HepG2 (cell line): ENCODE measurements at regions not wholly inside any gene's neighbourhood (a gene's known extent, or its start where the extent isn't known, plus 50 kb on each side); places are given as distances from the start of the nearest gene placed in this dataset.

Experiments used
- ATAC-seq: fragments of 200-7000 bp; cut with Tn5 transposase; 3 replicates; pipeline ENCODE4 v1.9.1; 2020; ENCODE audit warnings: mild to moderate bottlenecking, moderate library complexity
- BruUV-seq: library from RNA; stranded (reverse); fragments of 400-500 nt; replicated peaks from 2 replicates; lab custom pipeline; 2021; lab: Mats Ljungman, UMichigan
- CTCF ChIA-PET: fragments of 300-600 bp; formaldehyde crosslinking; extraction: SDS; loops from one replicate; lab custom pipeline; 2021; ENCODE audit warnings: low total read pairs, inconsistent platforms, low intra/inter-chr PET ratio; lab: Yijun Ruan, JAX
- POLR2A ChIA-PET: fragments of 350-600 bp; sonication (Branson Sonifier 250); formaldehyde crosslinking; loops from one replicate; lab custom pipeline; 2020; ENCODE audit warnings: antibody characterized with exemption, inconsistent platforms; lab: Yijun Ruan, JAX
- DNase-seq: peaks from one replicate; pipeline ENCODE4 v3.0.0-alpha.2; 2015; ENCODE audit warnings: low spot score
- FAIRE-seq: peaks from 3 replicates; lab custom pipeline; 2011; peaks lifted over from hg19 to GRCh38; lab: Jason Lieb, UNC
- H2AFZ ChIP-seq: one replicate; pipeline ENCODE4 v1.6.1; 2011; ENCODE audit warnings: low read length, inconsistent platforms
- H3K27ac ChIP-seq: fragments of 300-600 bp; 3 replicates; pipeline ENCODE4 v1.8.0; 2011; ENCODE audit warnings: mixed run types, mild to moderate bottlenecking, mixed read lengths, low read length, inconsistent platforms; ENCODE audit not compliant: insufficient read depth; ENCODE audit errors: extremely low read length
- H3K27me3 ChIP-seq, 2 experiments: fragments of 200-600 bp in 1 of 2; 2 replicates in 1 of 2; 3 replicates in 1 of 2; pipeline versions ENCODE4 v1.6.0 to v1.8.0; 2011; ENCODE audit warnings: low read length in 2 of 2, mild to moderate bottlenecking in 2 of 2, moderate library complexity in 2 of 2, inconsistent platforms in 1 of 2; ENCODE audit not compliant: insufficient read depth in 2 of 2, control insufficient read depth in 1 of 2
- H3K36me3 ChIP-seq, 2 experiments: fragments of 200-600 bp in 1 of 2; replicated peaks in 1 of 2; 2 replicates in 1 of 2; 3 replicates in 1 of 2; pipeline versions ENCODE4 v1.5.1 to v1.8.0; 2011; ENCODE audit warnings: low read length in 2 of 2, inconsistent platforms in 1 of 2; ENCODE audit not compliant: insufficient read depth in 2 of 2, control insufficient read depth in 1 of 2
- H3K4me1 ChIP-seq: 2 replicates; pipeline ENCODE4 v1.5.1; 2012; ENCODE audit warnings: low read length, inconsistent platforms; ENCODE audit not compliant: insufficient read depth
- H3K4me2 ChIP-seq: 2 replicates; pipeline ENCODE4 v1.6.0; 2011; ENCODE audit warnings: low read depth, low read length, inconsistent platforms
- H3K4me3 ChIP-seq, 3 experiments: fragments of 200-600 bp in 1 of 3; sonication (generic), shearing (Covaris generic) in 1 of 3; replicated peaks in 1 of 3; 2 replicates each; pipeline ENCODE4 v1.5.1; 2011 to 2016; ENCODE audit warnings: low read length in 3 of 3, inconsistent platforms in 2 of 3, low read depth in 2 of 3, mild to moderate bottlenecking in 2 of 3, control low read depth in 1 of 3, mixed read lengths in 1 of 3; ENCODE audit not compliant: insufficient read depth in 1 of 3
- H3K79me2 ChIP-seq: one replicate; pipeline ENCODE4 v1.6.1; 2011; ENCODE audit warnings: low read length, inconsistent platforms; ENCODE audit not compliant: insufficient read depth
- H3K9ac ChIP-seq: 2 replicates; pipeline ENCODE4 v1.6.0; 2011; ENCODE audit warnings: mild to moderate bottlenecking, low read depth, low read length, inconsistent platforms; ENCODE audit not compliant: insufficient read depth
- H3K9me3 ChIP-seq: 2 replicates; pipeline ENCODE4 v1.5.1; 2012; ENCODE audit warnings: mild to moderate bottlenecking, low read length
- H4K20me1 ChIP-seq: 2 replicates; pipeline ENCODE4 v1.6.0; 2011; ENCODE audit warnings: inconsistent platforms, mild to moderate bottlenecking, low read length, moderate library complexity; ENCODE audit not compliant: insufficient read depth
- NCOA5 ChIP-seq: sonication (generic); formaldehyde crosslinking; IDR thresholded peaks from 2 replicates; pipeline ENCODE4 v1.4.0; 2020; ENCODE audit warnings: missing genetic modification reagents
- SIX4 ChIP-seq: sonication (generic); formaldehyde crosslinking; IDR thresholded peaks from 2 replicates; pipeline ENCODE4 v1.4.0; 2020; ENCODE audit warnings: missing genetic modification reagents
- SNRNP70 ChIP-seq: fragments of 200-400 bp; formaldehyde crosslinking; IDR thresholded peaks from 2 replicates; pipeline ENCODE4 v1.6.1; 2017; ENCODE audit warnings: mild to moderate bottlenecking, low read depth, low read length, moderate library complexity
- TARDBP ChIP-seq: sonication (generic); formaldehyde crosslinking; IDR thresholded peaks from 2 replicates; pipeline ENCODE4 v1.8.0; 2022; ENCODE audit warnings: mild to moderate bottlenecking, missing genetic modification reagents
- WGBS: methylation state at CpG from one replicate; pipeline ENCODE4 v1.1.6; 2017; ENCODE audit warnings: low lambda C conversion rate; 5-methylcytosine and 5-hydroxymethylcytosine counted together
- in situ Hi-C: cut with HindIII; loops from 2 replicates; pipeline ENCODE4 v1.10.0; 2017; ENCODE audit warnings: low pct_unique_long_range_greater_than_20kb; ENCODE audit not compliant: extremely low pct_ligation_motif_present
- intact Hi-C: fragments of 100-400 bp; cut with micrococcal nuclease; formaldehyde crosslinking; loops from one replicate; pipeline ENCODE4 v1.10.0; 2022; ENCODE audit not compliant: unreplicated experiment

GRCh38 chr14:45705940-45706534, 453.0 kb upstream of the MIS18BP1 start:
- FAIRE-seq, result no peak
- no TSS peak for BruUV-seq

GRCh38 chr14:45699471-45699870, 446.5 kb upstream of the MIS18BP1 start:
- intact Hi-C loops (no loop called here), in situ Hi-C loops (no loop called here)
- no peaks in the 10 kb centered on the region for H3K79me2 ChIP-seq
- H4K20me1 ChIP-seq, result no peaks in the 10 kb centered on the region
- WGBS, result under 1% methylated on average over 5 of the region's 5 CpGs
- no peak for FAIRE-seq
- no peak overlapping the region for H3K27ac ChIP-seq
- no peaks in the 10 kb centered on the region for H3K36me3 ChIP-seq
- no peak for TF ChIP-seq SIX4 (CRISPR knock-in tag)
- TF ChIP-seq TARDBP (CRISPR knock-in tag), result no peak
- no peak overlapping the region for H3K4me3 ChIP-seq
- H3K9me3 ChIP-seq, result no peaks in the 10 kb centered on the region
- H3K9ac ChIP-seq, result no peak overlapping the region
- ChIA-PET CTCF (no interaction called here), POLR2A (no interaction called here)
- H3K4me1 ChIP-seq, result no peaks in the 10 kb centered on the region
- no peak overlapping the region for H3K4me2 ChIP-seq
- no peak for ATAC-seq
- no peak overlapping the region for H2AFZ ChIP-seq
- BruUV-seq, result no TSS peak
- no peaks in the 10 kb centered on the region for H3K27me3 ChIP-seq
- no peak for DNase-seq

More at GRCh38 chr14:45705940-45706534, 453.0 kb upstream of the MIS18BP1 start:
- Histone ChIP-seq H3K9ac (no peak overlapping the region), H2AFZ (no peak overlapping the region), H3K4me3 (no peak overlapping the region), H3K4me2 (no peak overlapping the region), H3K36me3 (no peaks in the 10 kb centered on the region), H4K20me1 (no peaks in the 10 kb centered on the region), H3K27me3 (no peaks in the 10 kb centered on the region), H3K9me3 (no peaks in the 10 kb centered on the region), H3K79me2 (no peaks in the 10 kb centered on the region), H3K4me1 (no peaks in the 10 kb centered on the region), H3K27ac (no peak overlapping the region)
- ChIA-PET POLR2A (no interaction called here), CTCF (no interaction called here)
- in situ Hi-C loops, result no loop called here
- TF ChIP-seq SNRNP70 (no peak), NCOA5 (CRISPR knock-in tag) (no peak)
- WGBS, result 2% methylated on average over 7 of the region's 7 CpGs
- DNase-seq (no peak), ATAC-seq (no peak)
- intact Hi-C loops, result no loop called here
